A549 (cell line): ENCODE measurements at regions not wholly inside any gene's neighbourhood (a gene's known extent, or its start where the extent isn't known, plus 50 kb on each side); places are given as distances from the start of the nearest gene placed in this dataset.

Experiments
- ATAC-seq, 2 experiments: fragments of 200-7000 bp in 1 of 2; fragments of >200 bp in 1 of 2; cut with Nextera tagmentation in 1 of 2; cut with Tn5 transposase in 1 of 2; 3 replicates each; pipeline versions ENCODE4 v1.8.0 to v1.9.1; 2018 to 2020; ENCODE audit warnings: mild to moderate bottlenecking in 1 of 2, moderate library complexity in 1 of 2
- CTCF ChIA-PET: fragments of 300-600 bp; sonication (Branson Sonifier 250); formaldehyde crosslinking; extraction: SDS; loops from one replicate; lab custom pipeline; 2021; ENCODE audit warnings: antibody characterized with exemption, inconsistent platforms; lab: Yijun Ruan, JAX
- POLR2A ChIA-PET: fragments of 350-600 bp; formaldehyde crosslinking; extraction: SDS; loops from one replicate; lab custom pipeline; 2021; ENCODE audit warnings: antibody characterized with exemption, inconsistent platforms; lab: Yijun Ruan, JAX
- DNase-seq, 2 experiments: peaks; one replicate each; pipeline versions ENCODE4 v3.0.0 to v3.0.0-alpha.2; 2011 to 2016; ENCODE audit warnings: low read depth in 1 of 2, low spot score in 1 of 2
- FAIRE-seq: peaks from 2 replicates; lab custom pipeline; 2011; peaks lifted over from hg19 to GRCh38; lab: Jason Lieb, UNC
- H3K27ac ChIP-seq, 2 experiments: fragments of >200 bp; sonication (Bioruptor Twin); formaldehyde crosslinking; 3 replicates each; pipeline ENCODE4 v1.5.1; 2016 to 2017
- H3K4me1 ChIP-seq: fragments of >200 bp; sonication (Bioruptor Twin); formaldehyde crosslinking; 3 replicates; pipeline ENCODE4 v1.6.1; 2016
- H3K4me2 ChIP-seq: fragments of >200 bp; sonication (Bioruptor Twin); formaldehyde crosslinking; 3 replicates; pipeline ENCODE4 v1.6.1; 2016
- H3K4me3 ChIP-seq: fragments of >200 bp; sonication (Bioruptor Twin); formaldehyde crosslinking; 3 replicates; pipeline ENCODE4 v1.5.1; 2016
- H3K9me3 ChIP-seq: fragments of >200 bp; sonication (Bioruptor Twin); formaldehyde crosslinking; 3 replicates; pipeline ENCODE4 v1.6.1; 2016
- CEBPB ChIP-seq, 2 experiments: fragments of >200 bp in 1 of 2; sonication (Bioruptor Twin) in 1 of 2; formaldehyde crosslinking in 1 of 2; IDR thresholded peaks; 2 replicates each; pipeline ENCODE4 v1.6.1; 2012 to 2016
- E2F6 ChIP-seq: IDR thresholded peaks from 2 replicates; pipeline ENCODE4 v1.6.1; 2012; ENCODE audit warnings: low read depth, borderline replicate concordance
- EHF ChIP-seq: fragments of 250-450 bp; sonication (Bioruptor Pico); IDR thresholded peaks from 2 replicates; pipeline ENCODE4 v1.5.0; 2020; ENCODE audit warnings: mild to moderate bottlenecking
- EHMT2 ChIP-seq: fragments of 200-600 bp; sonication (generic); IDR thresholded peaks from 2 replicates; pipeline ENCODE4 v1.6.1; 2016; ENCODE audit warnings: antibody characterized with exemption, low read depth, mild to moderate bottlenecking, moderate library complexity
- ELK1 ChIP-seq: fragments of 150-350 bp; IDR thresholded peaks from 2 replicates; pipeline ENCODE4 v1.6.1; 2014; ENCODE audit warnings: low read depth, mild to moderate bottlenecking, low read length
- EP300 ChIP-seq, 2 experiments: fragments of >200 bp; sonication (Bioruptor Twin); formaldehyde crosslinking; IDR thresholded peaks; 2 replicates in 1 of 2; 3 replicates in 1 of 2; pipeline ENCODE4 v1.6.1; 2016 to 2017
- FOSB ChIP-seq: fragments of 250-450 bp; sonication (Bioruptor Pico); IDR thresholded peaks from 2 replicates; pipeline ENCODE4 v1.5.0; 2020; ENCODE audit warnings: mild to moderate bottlenecking, moderate library complexity
- FOSL2 ChIP-seq, 2 experiments: fragments of 450-650 bp in 1 of 2; fragments of >200 bp in 1 of 2; sonication (Bioruptor Twin) in 1 of 2; formaldehyde crosslinking; IDR thresholded peaks; 2 replicates each; pipeline versions ENCODE4 v1.5.0 to v1.6.1; 2016 to 2020; ENCODE audit warnings: mild to moderate bottlenecking in 1 of 2, moderate library complexity in 1 of 2
- GATA3 ChIP-seq: IDR thresholded peaks from 2 replicates; pipeline ENCODE4 v1.6.1; 2012; ENCODE audit warnings: borderline replicate concordance
- HDAC2 ChIP-seq: fragments of 200-600 bp; sonication (generic); IDR thresholded peaks from 2 replicates; pipeline ENCODE4 v1.6.1; 2016
- HMGXB4 ChIP-seq: fragments of 250-450 bp; sonication (Bioruptor Pico); IDR thresholded peaks from 2 replicates; pipeline ENCODE4 v1.5.0; 2021; ENCODE audit warnings: mild to moderate bottlenecking, moderate library complexity, borderline replicate concordance
- HOXA7 ChIP-seq: fragments of 250-450 bp; sonication (Bioruptor Pico); IDR thresholded peaks from 2 replicates; pipeline ENCODE4 v1.5.0; 2020; ENCODE audit warnings: mild to moderate bottlenecking, moderate library complexity
- JUN ChIP-seq, 2 experiments: fragments of >200 bp; sonication (Bioruptor Twin); formaldehyde crosslinking; IDR thresholded peaks; 2 replicates in 1 of 2; 3 replicates in 1 of 2; pipeline ENCODE4 v1.6.1; 2016 to 2017
- JUNB ChIP-seq: fragments of >200 bp; sonication (Bioruptor Twin); formaldehyde crosslinking; IDR thresholded peaks from 2 replicates; pipeline ENCODE4 v1.6.1; 2016
- MAZ ChIP-seq: fragments of 150-350 bp; IDR thresholded peaks from 2 replicates; pipeline ENCODE4 v1.6.1; 2014; ENCODE audit warnings: antibody characterized with exemption, low read depth, low read length, borderline replicate concordance
- NR3C1 ChIP-seq: fragments of >200 bp; sonication (Bioruptor Twin); formaldehyde crosslinking; IDR thresholded peaks from 3 replicates; pipeline ENCODE4 v1.6.1; 2017
- PBX3 ChIP-seq: IDR thresholded peaks from 2 replicates; pipeline ENCODE4 v1.6.1; 2012
- PHF8 ChIP-seq: fragments of 200-600 bp; sonication (generic); IDR thresholded peaks from 2 replicates; pipeline ENCODE4 v1.6.1; 2016; ENCODE audit warnings: low read depth, mild to moderate bottlenecking, antibody characterized with exemption, moderate library complexity, borderline replicate concordance
- RARB ChIP-seq: fragments of 250-450 bp; sonication (Bioruptor Pico); IDR thresholded peaks from 2 replicates; pipeline ENCODE4 v1.8.0; 2021; ENCODE audit warnings: mild to moderate bottlenecking, moderate library complexity
- RCOR1 ChIP-seq: fragments of 150-350 bp; IDR thresholded peaks from 2 replicates; pipeline ENCODE4 v1.6.1; 2014; ENCODE audit warnings: antibody characterized with exemption, low read length, low read depth
- RFX5 ChIP-seq: fragments of 450-650 bp; IDR thresholded peaks from 2 replicates; pipeline ENCODE4 v1.7.1; 2014; ENCODE audit warnings: antibody characterized with exemption, mild to moderate bottlenecking, moderate library complexity
- SMC3 ChIP-seq: fragments of >200 bp; sonication (Bioruptor Twin); formaldehyde crosslinking; IDR thresholded peaks from 3 replicates; pipeline ENCODE4 v1.6.1; 2018; ENCODE audit warnings: inconsistent platforms
- SREBF2 ChIP-seq: fragments of 450-650 bp; IDR thresholded peaks from 2 replicates; pipeline ENCODE4 v1.6.1; 2014; ENCODE audit warnings: mild to moderate bottlenecking, moderate library complexity
- TP53 ChIP-seq: fragments of 250-450 bp; sonication (Bioruptor Pico); IDR thresholded peaks from 2 replicates; pipeline ENCODE4 v1.5.0; 2021; ENCODE audit warnings: mild to moderate bottlenecking, moderate library complexity
- USF2 ChIP-seq: fragments of 450-650 bp; IDR thresholded peaks from 2 replicates; pipeline ENCODE4 v1.6.1; 2014; ENCODE audit warnings: antibody characterized with exemption
- ZC3H11A ChIP-seq: fragments of 450-650 bp; IDR thresholded peaks from 2 replicates; pipeline ENCODE4 v1.6.1; 2014; ENCODE audit warnings: antibody characterized with exemption, mild to moderate bottlenecking
- ZFP36 ChIP-seq: fragments of 450-650 bp; IDR thresholded peaks from 2 replicates; pipeline ENCODE4 v1.6.1; 2014; ENCODE audit warnings: borderline replicate concordance; ENCODE audit not compliant: partially characterized antibody
- WGBS: methylation state at CpG from one replicate; pipeline ENCODE4 v1.1.6; 2017; ENCODE audit errors: missing lambda C conversion rate; 5-methylcytosine and 5-hydroxymethylcytosine counted together

GRCh38 chr4:151882072-151882803 lies 121.4 kb upstream of the GATB start:
- H3K4me2 ChIP-seq = no peak overlapping the region
- H3K4me1 ChIP-seq = no peaks in the 10 kb centered on the region
- DNase-seq (no peak), FAIRE-seq (no peak), ATAC-seq (no peak)
- no peak overlapping the region for H3K4me3 ChIP-seq
- CTCF ChIA-PET = no interaction called here
- no peaks in the 10 kb centered on the region for H3K9me3 ChIP-seq
- WGBS = 45% methylated on average over 9 of the region's 9 CpGs
- H3K27ac ChIP-seq = no peak overlapping the region
- POLR2A ChIA-PET = no interaction called here
- TF ChIP-seq E2F6 (no peak), EP300 (IDR thresholded peaks at IDR 0.05) (no peak), RARB (CRISPR knock-in tag) (no peak), ELK1 (no peak), PHF8 (no peak), HDAC2 (no peak), HMGXB4 (CRISPR knock-in tag) (no peak), JUN (IDR thresholded peaks at IDR 0.05) (no peak), CEBPB (IDR thresholded peaks at IDR 0.05) (no peak), RCOR1 (no peak), FOSL2 (IDR thresholded peaks at IDR 0.05) (no peak), FOSL2 (CRISPR knock-in tag; IDR thresholded peaks at IDR 0.05) (no peak), SREBF2 (no peak), PBX3 (no peak), NR3C1 (no peak)
- TF ChIP-seq, all 56 proteins: peak for 0

- ChIA-PET POLR2A (no interaction called here), CTCF (interaction anchor here (0.7 kb wide), 1 partner anchor 557 kb away, joined by 3 read pairs; no protein-coding TSS in a partner anchor)
- H3K4me1 ChIP-seq = no peaks in the 10 kb centered on the region
- H3K4me2 ChIP-seq = no peak overlapping the region
- H3K4me3 ChIP-seq = no peak overlapping the region
- DNase-seq (no peak), FAIRE-seq (no peak), ATAC-seq (no peak)
- TF ChIP-seq EP300 (IDR thresholded peaks at IDR 0.05) (no peak), HOXA7 (CRISPR knock-in tag) (no peak), RFX5 (no peak), JUNB (no peak), GATA3 (no peak), EHF (CRISPR knock-in tag) (no peak), USF2 (no peak), TP53 (CRISPR knock-in tag) (no peak), SREBF2 (no peak), FOSB (CRISPR knock-in tag) (no peak), ZC3H11A (no peak), JUN (IDR thresholded peaks at IDR 0.05) (no peak), SMC3 (no peak), MAZ (no peak), HDAC2 (no peak), FOSL2 (IDR thresholded peaks at IDR 0.05) (no peak), FOSL2 (CRISPR knock-in tag; IDR thresholded peaks at IDR 0.05) (no peak), EHMT2 (no peak), ZFP36 (no peak)
- no peak overlapping the region for H3K27ac ChIP-seq
- 67% methylated on average over 9 of the region's 11 CpGs for WGBS
- H3K9me3 ChIP-seq = no peaks in the 10 kb centered on the region
Observed at GRCh38 chr4:151879705-151880445, 119.1 kb upstream of the GATB start.
